HG03342 (cell line): ENCODE measurements at regions not wholly inside any gene's neighbourhood (a gene's known extent, or its start where the extent isn't known, plus 50 kb on each side); places are given as distances from the start of the nearest gene placed in this dataset.

Experiments
- ATAC-seq: cut with Tn5 transposase; IDR thresholded peaks from one replicate; pipeline ENCODE4 v1.9.1; 2021; ENCODE audit warnings: mild to moderate bottlenecking, moderate library complexity; ENCODE audit not compliant: unreplicated experiment

DNA sequence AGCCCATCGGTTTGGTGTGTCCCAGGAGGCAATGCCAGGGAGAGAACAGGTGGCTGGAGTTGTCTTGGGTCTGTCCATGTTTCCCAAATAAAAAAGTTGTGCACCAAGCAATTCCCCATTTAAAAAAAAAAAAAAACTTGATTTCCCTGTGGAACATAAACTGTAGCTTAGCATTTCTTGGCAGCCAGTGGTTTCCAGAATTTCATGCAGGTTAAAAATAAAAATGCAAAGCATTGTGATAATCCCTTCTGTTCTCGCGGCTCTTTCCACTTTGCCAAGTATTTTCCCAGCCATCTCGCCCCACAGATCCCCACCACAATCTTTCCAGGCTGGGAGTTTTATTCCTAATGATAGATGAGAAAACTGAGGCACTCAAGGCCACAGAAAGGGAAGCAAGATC, 51.4 kb upstream of the MSX1 start:
- ATAC-seq, result no peak

DNA sequence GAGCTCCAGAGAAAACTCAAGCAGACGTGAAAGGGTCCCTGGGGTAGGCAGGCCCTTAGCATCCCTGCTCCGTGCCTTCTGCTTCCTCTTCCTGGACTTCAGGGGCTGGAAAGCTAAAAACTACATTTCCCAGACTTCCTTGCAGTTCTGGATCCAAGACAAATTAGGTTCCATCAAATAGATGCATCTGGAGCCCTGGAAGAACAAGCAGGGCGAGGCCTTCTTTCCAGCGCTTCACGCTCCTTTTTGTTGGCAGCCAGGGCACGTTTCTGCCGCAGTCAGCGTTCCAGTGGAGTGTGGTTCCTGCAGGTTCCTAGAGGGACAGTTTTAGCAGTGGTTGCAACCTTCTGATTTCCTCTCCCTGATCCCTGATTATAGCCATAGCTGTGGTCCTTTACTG, 53.6 kb upstream of the MSX1 start:
- ATAC-seq, result no peak

DNA sequence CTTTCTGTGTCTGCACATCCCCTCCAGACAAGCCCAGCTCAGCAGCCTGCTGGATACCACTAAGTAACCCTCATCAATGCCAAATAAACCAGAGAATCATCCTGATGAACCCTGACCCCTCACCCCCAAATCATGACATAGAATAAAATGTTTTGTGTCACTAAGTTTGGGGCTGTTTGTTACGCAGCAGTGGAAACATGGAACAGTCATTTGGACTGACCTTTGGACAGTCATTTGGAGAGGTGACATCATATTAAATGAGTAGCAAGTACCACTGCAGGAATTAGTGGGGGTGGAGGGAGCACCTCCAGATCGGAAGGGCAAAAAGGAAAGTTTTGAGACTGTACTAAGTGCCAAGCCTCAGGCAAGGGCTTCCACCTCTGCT, 55.6 kb upstream of the MSX1 start:
- no peak for ATAC-seq

DNA sequence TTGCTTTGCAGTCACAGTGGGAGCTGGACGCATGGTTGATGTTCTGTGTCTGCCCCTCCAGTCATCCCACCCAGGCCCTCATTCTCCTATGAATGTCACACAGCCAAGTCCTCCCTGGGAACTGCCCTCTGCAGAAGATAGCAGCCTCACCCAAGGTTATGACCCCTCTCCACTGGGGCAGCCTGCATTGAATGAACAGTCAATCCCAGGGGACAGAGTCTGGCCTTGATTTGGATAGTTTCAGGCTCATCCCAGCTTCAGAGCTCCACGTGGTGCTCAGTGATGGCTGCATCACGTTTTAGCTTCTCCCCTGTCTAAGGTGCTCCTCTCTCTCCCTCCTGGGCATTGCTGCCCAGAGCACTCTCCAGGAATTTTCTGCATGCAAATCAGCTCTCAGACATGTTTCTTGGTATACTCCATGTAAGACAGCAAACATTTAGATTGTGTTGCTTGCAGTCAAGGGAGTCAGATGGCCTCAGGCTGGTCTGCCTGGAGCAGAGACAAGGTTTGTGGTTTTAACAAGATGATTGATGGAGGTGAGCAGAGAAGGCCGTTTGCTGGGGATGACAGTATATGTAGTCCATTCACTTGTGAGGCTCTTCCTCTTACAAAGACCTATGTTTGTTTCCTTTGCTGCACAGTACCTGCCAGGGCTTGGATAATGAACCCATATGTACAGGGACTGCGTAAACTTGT, 56.1 kb upstream of the MSX1 start:
- ATAC-seq, result no peak

DNA sequence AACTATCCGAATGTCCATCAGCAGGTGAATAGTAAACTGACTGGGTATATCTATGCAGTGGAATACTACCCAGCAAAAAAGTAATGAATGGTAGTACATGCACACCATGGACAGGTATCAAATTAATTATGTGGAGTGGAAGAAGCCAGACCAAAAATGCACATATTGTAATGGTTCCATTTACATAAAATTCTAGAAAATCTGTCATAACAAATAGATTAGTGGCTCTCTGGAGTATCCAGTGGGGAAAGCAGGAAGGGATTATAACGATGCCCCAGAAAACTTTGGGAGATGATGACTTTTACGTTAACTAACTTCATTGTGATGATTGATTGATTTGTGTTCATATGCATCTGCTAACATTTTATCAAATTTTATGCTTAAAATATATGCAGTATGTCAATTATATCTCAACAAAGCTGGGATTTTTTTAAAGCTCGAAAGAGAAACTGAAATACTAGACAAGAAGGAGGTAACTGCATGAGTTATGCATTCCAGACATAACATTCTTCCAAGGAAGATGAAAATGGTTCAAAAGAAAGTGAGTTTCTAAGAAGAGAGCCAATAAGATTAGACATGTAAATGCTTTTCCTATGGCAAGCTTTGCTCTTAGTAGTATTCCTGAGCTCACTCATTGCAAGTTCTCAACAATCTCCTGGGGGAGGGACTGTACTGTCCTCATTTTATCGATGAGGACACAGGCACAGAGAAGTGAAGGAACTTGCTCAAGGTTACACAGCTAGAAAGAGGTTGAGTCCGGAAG, 58.6 kb upstream of the MSX1 start:
- no peak for ATAC-seq

DNA sequence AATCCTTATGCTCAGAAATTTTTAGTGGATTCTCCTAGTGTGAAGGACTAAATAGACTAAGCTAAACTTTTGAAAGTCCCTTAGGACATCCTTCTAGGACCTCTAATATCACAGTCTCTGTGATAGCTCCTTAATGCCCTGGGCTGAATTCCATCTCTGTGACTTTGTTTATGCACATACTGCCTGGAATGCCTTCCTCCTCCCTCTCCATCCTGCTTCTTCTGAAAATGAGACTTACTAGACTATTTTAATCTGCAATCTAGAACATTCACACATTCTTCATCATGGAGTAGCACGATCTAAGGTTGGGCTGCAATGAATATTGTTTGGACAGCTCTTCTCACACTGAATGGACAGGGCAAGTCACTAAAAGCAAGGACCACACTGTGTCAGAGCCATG, 65.0 kb upstream of the MSX1 start:
- no peak for ATAC-seq

DNA sequence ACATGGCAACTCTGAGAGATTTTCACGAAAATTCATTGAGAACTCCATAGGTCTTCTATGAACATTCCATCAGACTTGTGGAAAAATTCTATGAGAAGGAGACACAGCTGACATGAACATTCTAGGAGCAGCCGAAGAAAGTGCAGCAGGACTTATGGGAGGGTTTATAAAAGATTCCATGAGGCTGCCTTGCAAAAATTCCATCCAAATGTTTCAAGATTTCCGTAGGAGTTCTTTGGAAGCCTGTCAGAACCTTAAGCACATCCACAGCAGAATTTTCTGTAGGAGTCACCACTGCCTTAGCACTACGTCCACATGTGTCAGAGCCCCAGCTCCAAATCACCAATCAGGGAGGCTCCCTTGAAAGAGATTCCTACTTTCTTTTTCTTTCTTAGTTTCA, 67.0 kb upstream of the MSX1 start:
- no peak for ATAC-seq

DNA sequence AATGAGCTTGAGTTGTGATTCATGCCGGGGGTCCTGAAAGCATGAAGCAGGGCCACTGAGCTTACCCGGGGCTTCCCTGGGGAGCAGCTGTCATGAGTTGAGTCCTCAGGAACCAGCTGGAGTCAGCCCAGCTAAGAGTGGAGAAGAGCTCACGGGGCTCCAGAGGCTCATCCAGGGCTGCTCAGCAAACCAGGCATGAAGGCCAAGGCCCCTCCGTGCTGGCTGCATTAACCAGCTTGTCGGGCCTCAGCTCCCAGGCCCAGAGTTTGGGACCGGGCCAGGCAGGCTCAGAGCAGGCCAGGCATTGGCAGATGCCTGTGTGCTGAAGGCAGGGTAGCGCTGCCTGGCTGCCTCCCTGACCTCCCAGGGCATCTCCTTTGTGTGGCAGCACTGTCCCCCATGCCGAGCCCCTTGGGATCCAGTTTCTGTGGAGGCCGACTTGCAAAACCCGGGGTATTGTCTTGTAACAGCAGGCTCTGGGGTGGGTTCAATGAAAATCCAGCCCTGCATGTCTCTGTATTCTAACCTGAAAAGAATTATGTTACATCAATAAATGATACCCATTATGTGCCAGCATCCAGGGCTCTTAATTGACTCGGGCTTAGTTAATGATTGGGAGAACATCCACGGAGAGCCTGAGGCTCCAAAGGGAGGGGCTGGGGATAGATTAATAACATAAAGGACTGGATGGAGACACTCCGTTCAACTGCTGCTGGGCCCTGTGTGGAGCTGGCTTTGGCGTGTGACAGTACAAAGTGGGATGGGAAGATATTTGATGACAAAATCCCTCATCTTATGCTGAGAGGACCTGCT, 68.0 kb upstream of the MSX1 start:
- ATAC-seq, result no peak

DNA sequence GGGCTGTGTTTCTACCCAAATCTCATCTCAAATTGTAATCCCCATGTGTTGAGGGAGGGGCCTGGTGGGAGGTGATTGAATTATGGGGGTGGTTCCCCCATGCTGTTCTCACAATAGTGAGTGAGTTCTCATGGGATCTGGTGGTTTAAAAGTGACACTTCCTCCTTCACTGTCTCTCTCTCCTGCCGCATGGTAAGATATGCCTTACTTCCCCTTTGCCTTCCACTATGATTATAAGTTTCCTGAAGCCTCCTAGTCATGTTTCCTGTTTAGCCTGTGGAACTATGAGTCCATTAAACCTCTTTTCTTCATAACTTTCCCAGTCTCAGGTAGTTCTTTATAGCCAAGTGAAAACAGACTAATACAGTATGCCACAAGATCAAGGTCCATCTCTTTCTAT, 70.0 kb upstream of the MSX1 start:
- no peak for ATAC-seq

DNA sequence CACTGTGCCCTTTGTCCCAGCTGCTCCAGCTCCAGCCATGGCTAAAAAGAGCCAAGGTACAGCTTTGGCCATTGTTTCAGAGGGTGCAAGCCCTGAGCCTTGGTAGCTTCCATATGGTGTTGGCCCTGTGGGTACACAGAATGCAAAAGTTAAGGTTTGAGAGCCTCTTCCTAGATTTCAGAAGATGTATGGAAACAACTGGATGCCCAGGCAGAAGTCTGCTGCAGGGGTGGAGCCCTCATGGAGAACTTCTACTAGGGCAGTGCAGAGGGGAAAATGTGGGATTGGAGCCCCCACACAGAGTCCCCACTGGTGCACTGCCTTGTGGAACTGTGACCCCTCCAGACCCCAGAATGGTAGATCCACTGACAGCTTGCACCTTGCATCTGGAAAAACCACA, 70.9 kb upstream of the MSX1 start:
- ATAC-seq, result no peak

DNA sequence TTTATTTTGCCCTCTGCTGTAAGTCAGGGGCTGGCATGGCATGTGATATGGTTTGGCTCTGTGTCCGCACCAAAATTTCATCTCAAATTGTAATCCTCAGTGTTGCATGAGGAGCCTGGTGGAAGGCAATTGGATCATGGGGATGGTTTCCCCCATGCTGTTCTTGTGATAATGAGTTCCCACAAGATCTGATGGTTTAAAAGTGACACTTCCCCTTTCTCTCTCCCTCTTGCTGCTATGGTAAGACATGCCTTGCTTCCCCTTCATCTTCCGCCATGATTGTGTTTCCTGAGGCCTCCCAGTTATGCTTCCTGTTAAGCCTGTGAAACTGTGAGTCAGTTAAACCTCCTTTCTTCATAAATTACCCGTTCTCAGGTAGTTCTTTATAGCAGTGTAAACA, 72.0 kb upstream of the MSX1 start:
- no peak for ATAC-seq

DNA sequence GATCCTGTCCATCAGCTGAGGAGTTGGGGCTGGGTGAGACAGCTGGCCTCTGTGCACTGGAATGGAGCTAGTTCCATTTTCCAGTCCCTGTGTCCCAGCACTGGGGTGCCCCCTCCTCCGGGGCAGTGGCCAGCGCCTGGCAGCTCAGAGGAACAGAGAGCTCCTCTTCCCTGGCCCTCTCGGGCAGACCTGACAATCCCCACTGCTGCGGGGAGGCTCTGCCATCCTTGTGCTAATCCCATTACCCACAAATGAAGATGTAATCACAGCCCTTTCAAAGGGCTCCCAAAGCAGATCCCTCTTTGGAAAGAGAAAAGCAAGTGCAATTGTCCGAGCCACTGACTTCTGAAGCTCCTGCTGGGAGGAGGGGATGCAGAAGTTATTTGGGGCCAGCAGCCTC, 75.1 kb upstream of the MSX1 start:
- ATAC-seq, result no peak

DNA sequence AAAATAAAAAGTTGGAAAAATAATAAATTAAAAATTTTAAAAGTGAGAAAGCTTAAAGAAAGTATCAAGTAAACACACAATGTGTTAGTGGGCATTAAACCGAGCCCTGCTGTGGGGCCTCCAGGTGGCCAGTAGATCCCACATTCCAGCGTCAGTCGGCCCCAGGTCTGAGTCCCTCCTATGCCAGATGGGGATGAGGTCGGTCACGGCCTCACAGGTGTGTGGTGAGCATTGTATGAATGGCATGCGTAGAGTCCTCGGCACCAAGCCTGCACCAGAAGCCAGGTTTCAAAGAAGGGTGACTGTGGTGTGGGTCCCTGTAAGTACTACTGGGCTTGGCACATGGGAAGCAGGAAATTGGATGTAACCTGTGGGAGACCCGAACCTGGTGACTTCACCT, 75.6 kb upstream of the MSX1 start:
- no peak for ATAC-seq

DNA sequence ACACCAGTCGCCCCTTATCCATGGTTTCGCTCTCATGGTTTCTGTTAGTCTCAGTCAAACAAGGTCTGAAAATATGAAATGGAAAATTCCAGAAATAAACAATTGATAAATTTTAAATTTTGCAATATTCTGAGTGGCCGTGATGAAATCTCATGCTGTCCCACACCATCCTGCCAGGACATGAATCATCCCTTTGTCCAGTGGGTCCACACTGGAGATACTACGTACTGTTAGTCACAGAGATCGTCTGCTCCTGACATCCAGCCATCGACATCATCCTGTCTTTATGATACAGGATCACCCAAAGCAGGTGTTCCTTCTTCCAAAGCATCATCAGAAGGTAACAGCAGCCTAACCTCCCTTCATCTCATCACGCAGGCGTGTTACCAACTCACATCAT, 76.5 kb upstream of the MSX1 start:
- ATAC-seq, result no peak

DNA sequence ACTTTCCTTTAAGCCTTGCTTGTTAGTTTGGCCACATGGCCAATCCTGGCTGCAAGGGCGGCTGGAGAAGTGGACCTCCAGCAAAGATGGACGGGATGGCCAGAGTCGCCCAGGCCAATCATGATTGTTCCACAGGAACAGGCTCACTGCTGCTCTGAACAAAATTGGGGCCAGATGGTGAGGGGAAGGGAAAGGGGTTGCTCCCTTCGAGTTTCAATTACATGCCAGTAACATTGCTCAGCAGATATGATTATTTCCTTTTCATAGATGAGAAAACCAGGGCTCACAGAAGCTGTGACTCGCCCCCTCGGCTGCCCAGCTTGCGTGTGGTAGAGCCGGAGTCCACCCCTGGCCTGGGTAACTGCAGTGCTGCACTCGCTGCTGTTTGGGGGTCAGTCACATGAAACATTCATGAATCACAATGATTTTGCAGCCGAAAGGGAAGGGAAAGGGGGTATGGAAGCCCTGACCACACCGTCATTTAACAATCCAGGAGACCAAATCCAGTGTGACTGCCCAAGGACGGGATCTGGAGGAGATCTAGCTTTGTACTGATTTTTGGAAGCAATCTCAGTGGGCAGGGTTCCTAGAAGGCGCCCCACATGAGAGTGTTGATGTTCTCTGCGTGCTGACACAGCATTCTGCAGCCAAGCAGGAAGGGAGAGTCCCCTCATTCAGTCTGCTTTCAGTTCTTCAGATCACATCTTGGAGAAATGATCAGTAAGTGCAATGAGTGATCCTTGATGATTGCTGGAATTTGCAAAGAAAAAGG, 77.3 kb upstream of the MSX1 start:
- ATAC-seq, result no peak

DNA sequence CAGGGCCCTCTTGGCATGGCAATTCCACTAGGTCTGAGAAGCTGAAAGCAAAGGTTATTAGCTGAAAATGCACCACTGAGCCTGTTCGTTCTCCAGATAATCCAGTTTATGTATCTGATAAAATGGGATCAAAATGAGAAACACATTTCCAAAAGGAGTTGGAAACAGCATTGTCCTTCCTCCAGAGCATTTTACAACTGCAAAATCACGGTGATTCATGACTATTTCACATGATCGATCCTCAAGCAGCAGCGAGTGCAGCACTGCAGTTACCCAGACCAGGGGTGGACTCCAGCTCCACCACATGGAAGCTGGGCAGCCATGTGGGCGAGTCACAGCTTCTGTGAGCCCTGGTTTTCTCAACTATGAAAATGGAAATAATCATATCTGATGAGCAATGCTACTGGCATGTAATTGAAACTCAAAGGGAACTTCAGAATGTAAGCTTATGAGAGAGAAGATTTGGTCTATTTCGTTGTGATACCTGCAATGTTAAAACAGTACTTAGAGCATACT, 78.7 kb upstream of the MSX1 start:
- no peak for ATAC-seq

DNA sequence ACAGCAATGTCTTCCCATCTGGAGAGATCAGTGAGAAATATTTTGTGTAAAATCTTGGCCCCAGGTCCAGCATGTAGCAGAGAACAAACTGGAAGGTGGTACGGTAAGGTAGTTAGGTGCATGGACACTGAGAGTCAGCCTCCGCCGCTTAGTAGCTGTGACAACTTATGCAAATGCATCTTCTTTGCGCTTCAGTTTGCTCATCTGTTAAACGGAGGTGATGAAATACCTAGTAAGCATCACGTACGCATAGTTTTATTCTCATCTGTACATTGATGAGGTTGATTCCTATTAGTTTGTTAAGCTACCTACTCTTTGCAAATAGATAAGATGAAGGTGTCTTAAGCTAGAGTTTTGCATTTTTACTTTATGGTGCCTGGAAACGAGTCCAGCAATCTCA, 80.0 kb upstream of the MSX1 start:
- ATAC-seq, result no peak

DNA sequence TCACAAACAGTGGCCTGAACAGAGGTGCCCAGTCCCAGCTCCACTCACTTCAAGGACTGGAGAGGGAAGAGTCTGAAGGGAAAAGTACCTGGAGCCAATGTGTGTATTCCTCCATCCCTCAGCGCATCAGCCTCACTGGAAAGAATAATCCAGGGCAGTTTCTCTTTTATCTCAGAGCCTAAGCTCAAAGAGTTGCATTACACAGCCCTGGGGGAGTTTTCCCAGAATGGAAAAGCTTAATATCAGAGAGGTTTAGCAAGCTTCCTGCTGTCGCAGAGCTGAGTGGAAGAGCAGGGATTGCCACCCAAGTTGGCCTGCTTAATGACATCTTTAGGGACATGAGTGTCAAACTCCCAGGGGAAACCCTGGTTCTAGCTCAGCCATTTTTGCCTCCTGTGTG, 80.4 kb upstream of the MSX1 start:
- no peak for ATAC-seq

DNA sequence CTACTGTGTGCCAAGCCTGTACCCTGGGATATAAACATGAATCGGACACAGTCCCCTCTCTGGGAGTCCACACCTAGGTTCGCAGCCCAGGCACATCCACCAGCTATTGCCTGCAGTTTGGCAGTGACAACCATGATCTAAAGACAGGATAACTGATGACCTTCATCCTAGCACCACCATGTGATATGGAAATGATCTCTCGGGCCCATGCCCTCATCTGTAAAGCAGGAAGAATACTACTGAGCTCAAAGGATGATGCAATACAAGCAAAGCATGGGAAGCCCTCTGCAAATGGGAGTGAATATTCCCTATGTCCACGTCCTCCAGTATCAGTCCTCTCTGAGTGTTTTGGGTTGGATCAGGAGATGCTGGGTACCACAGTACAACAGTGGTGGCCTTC, 80.9 kb upstream of the MSX1 start:
- ATAC-seq, result no peak

DNA sequence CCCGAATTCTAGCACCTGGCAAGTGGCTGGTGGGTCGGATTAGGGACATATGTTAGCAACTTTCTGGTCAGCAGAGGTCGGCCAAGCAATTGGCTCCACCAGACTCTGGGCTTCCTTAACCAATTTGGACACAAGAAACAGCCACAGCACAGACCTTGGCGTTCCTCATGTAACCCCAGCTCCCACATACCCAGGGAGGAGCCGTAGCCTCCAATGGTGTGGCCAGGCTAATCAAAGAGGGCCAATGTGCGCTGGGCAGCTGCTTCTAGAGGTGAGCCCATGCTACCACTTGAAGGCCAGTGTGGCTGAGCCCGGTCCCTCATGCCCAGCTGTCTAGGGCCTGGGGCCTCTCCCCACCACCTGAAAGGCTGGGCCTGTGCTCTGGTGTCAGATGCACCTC, 82.5 kb upstream of the MSX1 start:
- ATAC-seq, result no peak

DNA sequence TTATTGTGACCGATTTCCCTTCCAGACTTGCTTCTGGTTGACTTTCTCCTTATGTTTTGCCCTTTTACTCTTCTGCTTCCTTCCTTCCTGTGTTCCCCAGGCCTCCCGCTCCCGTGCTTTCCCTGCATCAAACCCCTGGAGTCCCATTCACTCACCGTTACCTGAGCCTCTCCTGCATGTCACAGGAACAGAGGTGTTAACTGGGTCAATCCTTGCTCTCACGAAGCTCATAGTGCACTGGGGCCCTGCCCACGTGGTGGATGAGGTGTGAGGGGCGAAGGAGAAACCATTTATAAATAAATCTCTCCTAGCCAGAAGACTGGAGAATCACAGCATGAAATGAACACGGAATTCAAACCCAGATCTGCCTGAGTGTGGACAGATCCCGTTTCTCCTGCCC, 83.1 kb upstream of the MSX1 start:
- ATAC-seq, result no peak
